Iris pigment epithelial cell (primary cell): ENCODE measurements at regions not wholly inside any gene's neighbourhood (a gene's known extent, or its start where the extent isn't known, plus 50 kb on each side); places are given as distances from the start of the nearest gene placed in this dataset.
A peak's percentile ranks its signal among the peaks of the same experiment; 100 is the strongest.
"Not testable (repeated sequence)": the region's sequence is repeated elsewhere in the genome, so short reads cannot be mapped to it uniquely, and the experiment has no call there.

Experiments used
- DNase-seq: peaks from one replicate; pipeline ENCODE4 v3.0.0-alpha.2; 2011; ENCODE audit warnings: low read depth

GRCh38 chr12:74595696-74596095, 58.1 kb downstream of the ATXN7L3B start:
- no peak for DNase-seq

DNA sequence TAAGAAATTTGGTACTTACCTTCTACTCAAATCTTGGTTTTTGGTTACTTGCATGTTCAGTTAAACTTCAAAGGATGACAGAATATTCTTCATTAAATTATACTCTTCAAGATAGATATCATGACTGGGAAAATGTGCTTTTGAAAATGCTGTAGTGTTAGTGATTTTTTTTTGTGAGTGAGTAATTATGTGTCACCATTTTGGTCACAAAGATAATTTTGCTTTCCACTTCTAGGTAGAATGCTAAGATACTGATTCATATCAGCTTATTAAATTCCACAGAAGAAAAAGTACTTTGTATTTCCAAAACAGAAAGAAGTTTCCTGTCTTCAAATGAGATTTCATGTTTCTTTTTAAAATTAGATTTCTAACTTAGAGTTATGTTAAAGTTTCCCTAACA, 61.2 kb downstream of the ATXN7L3B start:
- peak; percentile 10 for DNase-seq

GRCh38 chr12:74599932-74600331, 62.3 kb downstream of the ATXN7L3B start:
- DNase-seq = no peak

DNA sequence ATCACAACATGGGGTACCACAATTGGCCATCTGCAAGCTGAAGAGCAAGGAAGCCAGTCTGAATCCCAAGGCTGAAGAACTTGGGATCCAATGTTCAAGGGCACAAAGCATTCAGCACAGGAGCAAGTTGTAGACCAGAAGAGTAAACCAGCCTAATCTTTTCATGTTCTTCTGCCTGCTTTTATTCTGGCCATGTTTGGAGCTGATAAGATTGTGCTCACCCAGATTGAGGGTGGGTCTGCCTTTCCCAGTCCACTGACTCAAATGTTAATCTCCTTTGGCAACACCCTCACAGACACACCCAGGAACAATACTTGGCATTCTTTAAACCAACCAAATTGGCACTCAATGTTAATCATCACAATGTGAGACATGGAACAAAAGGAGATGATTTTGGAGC, 63.2 kb downstream of the ATXN7L3B start:
- not testable (repeated sequence) for DNase-seq

DNA sequence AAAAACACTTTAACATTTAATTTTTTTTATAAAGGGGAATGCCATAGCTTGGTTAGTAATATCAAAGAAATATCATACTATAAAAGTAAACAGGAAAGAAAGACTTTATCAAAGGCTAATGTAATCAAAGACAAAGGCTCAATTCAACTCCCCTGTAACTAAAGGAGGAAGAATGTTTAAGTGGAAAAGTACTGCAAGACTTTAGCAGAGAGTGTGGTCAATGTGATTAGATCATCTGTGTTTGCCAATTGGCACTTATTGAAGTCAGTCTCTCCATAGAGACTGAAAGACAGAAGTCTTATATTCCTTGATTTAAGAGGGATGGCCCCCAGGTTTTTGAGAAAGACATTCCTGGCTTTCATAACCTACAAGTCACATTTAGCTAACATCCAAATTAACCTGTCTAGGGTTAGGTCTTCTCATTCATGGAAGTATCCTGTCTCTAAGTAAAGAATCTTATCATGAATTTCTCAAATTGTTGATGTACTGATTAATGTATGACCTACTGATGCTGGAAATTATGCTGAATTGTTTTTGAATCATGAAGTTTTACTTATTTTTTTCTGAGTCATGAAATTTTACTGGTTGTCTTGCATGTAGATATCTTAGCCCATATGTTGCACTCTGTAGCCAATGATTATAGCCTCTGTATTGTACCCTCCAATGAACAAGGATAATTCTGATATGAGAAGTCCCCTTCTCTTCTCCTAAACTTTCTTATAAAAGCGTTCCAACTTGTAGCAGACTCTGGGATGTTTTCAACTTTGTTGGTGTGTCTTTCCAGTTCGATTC, 65.4 kb downstream of the ATXN7L3B start:
- DNase-seq = peak; percentile 4

DNA sequence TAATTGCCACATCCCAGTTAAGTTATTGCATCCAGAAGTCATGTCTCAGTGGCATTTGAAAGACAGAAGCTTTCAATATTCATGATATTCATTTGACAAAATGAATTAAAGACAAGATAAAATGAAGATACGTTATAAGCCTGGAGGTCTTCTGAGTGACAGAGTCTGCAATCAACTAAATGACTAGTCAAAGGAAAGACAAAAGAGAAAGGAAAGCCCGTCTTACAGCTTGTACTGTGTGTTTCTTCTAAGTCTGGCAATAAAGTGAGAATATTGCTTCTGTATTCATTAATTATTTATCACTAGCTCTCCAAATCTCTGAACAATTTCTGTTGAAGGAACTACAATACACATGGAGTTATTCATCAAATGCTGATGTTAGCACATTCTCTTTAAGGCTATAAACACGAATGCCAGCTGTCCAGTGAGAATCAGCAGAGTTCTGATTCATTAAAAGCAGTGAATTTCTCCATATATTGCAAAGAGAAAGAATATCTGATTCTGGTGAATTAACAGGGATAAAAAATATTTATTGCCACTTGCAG, 70.7 kb downstream of the ATXN7L3B start:
- no peak for DNase-seq

DNA sequence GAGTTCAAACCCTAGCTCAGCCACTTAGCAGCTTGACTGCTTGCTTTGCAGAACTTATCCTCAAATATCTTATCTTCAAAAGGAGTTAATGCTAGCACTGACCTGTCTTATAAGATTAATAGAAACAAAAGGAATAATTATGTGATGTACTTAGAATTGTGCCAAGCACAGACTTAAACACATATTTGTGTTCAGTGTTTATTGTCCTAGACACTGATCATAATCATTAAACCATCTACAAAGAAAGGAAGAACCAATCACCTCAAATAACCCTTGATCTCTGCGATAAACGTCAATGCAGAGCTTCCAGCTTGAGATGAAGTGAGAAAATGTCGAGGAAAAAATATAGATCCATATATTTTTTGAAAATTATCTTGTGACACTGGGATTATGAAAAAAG, 73.1 kb downstream of the ATXN7L3B start:
- DNase-seq = no peak

GRCh38 chr12:74614426-74614825, 76.8 kb downstream of the ATXN7L3B start:
- no peak for DNase-seq

GRCh38 chr12:74619084-74619483, 81.4 kb downstream of the ATXN7L3B start:
- DNase-seq = no peak

GRCh38 chr12:74619884-74620283, 82.2 kb downstream of the ATXN7L3B start:
- DNase-seq = no peak

GRCh38 chr12:74620921-74621320, 83.3 kb downstream of the ATXN7L3B start:
- DNase-seq = no peak

GRCh38 chr12:74624201-74624600, 86.6 kb downstream of the ATXN7L3B start:
- DNase-seq = no peak

DNA sequence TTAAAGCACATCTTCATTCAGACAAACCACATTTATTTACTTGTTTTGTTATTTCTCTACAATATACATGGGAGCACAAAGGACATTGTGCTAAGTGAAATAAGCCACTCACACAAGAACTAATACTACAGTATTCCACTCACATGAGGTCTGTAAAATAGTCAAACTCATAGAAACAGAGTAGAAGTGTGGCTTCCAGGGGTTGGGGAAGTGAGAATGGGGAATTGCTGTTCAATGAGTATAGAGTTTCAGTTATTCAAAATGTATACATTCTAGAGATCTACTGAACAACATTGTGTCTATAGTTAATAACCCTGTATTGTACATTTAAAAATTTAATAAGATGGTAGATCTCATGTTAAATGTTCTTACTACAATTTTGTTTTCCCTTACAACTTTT, 88.8 kb downstream of the ATXN7L3B start:
- no peak for DNase-seq

DNA sequence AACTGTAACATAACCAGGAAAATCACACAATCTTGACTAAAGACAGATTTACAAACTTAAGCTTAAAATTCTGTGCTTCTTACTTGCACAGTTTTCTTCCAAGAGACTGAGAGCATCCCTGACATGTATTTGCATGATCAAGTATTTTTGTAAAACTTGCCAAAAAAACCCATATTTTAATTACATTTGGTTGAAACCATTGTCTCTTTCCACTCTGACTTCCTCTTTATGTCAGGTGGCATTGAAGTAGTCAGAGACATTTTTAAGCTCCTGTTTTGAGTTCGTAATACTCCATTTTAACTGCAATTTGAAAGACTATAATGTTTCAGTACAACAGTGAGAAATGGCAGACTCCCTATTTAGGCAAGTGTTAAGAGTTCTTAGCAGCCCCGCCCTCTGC, 103.6 kb downstream of the ATXN7L3B start:
- DNase-seq = no peak

DNA sequence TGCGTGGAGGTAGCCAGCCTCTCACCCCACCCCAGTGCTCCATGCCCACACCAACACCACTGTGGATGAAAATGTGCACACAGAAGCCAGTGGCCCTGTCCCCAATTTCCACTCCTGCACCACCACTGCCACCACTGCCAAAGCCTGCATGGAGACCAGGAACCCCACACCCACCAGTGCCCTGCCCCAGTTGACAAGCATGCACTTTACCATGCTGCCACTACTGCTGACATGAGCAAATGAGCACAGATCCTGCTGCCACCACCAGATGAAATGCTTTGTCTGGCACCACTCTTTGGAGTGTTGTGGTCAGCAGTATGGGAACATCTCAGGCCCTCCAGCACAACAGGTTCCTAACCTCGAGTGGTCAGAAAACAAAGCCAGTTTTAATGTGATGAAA, 104.1 kb downstream of the ATXN7L3B start:
- no peak for DNase-seq

DNA sequence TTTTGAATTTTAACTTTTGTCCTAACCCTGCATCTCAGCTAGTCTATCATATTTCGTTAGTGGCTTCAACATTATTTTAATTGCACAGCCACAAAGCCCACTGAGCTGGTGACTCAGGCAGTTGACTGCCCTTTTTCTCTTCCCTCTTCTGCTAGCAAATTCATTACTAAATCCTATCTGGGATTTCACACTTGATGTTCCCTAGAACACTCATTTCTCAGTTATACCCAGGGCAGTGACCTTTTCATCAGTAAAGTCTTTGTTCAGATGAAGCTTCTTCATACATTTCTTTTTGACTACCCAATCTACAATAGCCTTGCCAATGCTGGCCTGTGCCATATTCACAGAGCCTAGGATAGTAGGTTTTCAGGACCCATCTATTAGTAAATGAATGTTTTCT, 107.0 kb downstream of the ATXN7L3B start:
- DNase-seq = no peak

DNA sequence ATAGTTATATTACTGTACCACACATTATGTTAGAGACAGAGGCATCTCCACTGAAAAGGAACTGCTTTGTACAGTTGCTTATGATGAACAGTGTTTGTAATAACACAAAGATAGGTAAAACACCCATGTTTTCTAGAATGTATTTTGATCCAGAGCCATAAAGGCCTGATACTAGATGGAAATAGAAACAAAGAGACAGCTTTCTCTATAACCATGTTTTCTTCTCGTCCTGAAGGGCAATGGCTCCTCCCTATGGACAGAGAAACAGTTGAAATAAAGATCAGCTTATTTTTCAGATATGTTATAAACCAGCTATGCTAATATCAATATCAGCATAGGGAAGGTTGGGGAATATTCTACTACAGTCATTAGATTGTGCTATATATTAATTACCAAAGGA, 109.2 kb downstream of the ATXN7L3B start:
- peak; percentile 12 for DNase-seq

- DNase-seq = no peak
Observed at GRCh38 chr12:74647256-74647655, 109.6 kb downstream of the ATXN7L3B start.

GRCh38 chr12:74656251-74656650, 118.6 kb downstream of the ATXN7L3B start:
- DNase-seq = no peak

GRCh38 chr12:74660442-74660841, 122.8 kb downstream of the ATXN7L3B start:
- DNase-seq = no peak

- no peak for DNase-seq
Observed at GRCh38 chr12:74663958-74664357, 126.3 kb downstream of the ATXN7L3B start.

GRCh38 chr12:74665690-74666089, 128.1 kb downstream of the ATXN7L3B start:
- no peak for DNase-seq

- DNase-seq = no peak
Observed at GRCh38 chr12:74671421-74671820, 133.8 kb downstream of the ATXN7L3B start.

DNA sequence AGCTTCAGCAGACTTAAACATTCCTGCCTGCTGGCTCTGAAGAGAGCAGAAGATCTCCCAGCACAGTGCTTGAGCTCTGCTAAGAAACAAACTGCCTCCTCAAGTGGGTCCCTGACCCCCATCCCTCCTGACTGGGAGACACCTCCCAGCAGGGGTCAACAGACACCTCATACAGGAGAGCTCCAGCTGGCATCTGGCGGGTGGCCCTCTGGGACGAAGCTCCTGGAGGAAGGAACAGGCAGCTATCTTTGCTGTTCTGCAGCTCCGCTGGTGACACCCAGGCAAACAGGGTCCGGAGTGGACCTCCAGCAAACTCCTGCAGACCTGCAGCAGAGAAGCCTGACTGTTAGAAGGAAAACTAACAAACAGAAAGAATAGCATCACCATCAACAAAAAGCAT, 139.3 kb downstream of the ATXN7L3B start:
- DNase-seq = not testable (repeated sequence)
